ENCODE measurements at regions not wholly inside any gene's neighbourhood (a gene's known extent, or its start where the extent isn't known, plus 50 kb on each side); places are given as distances from the start of the nearest gene placed in this dataset.
"Not testable (repeated sequence)": the region's sequence is repeated elsewhere in the genome, so short reads cannot be mapped to it uniquely, and the experiment has no call there.

GRCh38 chr17:54626146-54626703 lies 274.4 kb upstream of the TOM1L1 start:
- Histone ChIP-seq H3K4me1 (ENCODE audit: insufficient read depth, low read length, poor library complexity, severe bottlenecking) (no peaks in the 10 kb centered on the region), H2AFZ (ENCODE audit: low read length) (no peak overlapping the region), H3K9me3 (ENCODE audit: low read length) (no peaks in the 10 kb centered on the region), H4K20me1 (ENCODE audit: insufficient read depth, low read length) (no peaks in the 10 kb centered on the region), H3K9me2 (ENCODE audit: insufficient read depth, low read length) (no peaks in the 10 kb centered on the region), H3K27ac (ENCODE audit: low read depth, low read length, poor library complexity, severe bottlenecking) (no peak overlapping the region), H3K4me2 (ENCODE audit: low read length) (no peak overlapping the region), H3K79me2 (ENCODE audit: insufficient read depth, low read depth, low read length) (no peaks in the 10 kb centered on the region), H3K4me3 (ENCODE audit: low read depth, low read length, poor library complexity, severe bottlenecking) (no peak overlapping the region), H3K36me3 (ENCODE audit: insufficient read depth, low read length) (no peaks in the 10 kb centered on the region)
- no peak for TF ChIP-seq CTCF (conservative IDR thresholded peaks at IDR 0.05; ENCODE audit: low read length)
- TF ChIP-seq EZH2phosphoT487 (IDR thresholded peaks at IDR 0.05; ENCODE audit: borderline replicate concordance, low read depth, low read length), result no peak
- DNase-seq (ENCODE audit: low spot score), result no peak
- intact Hi-C loops (cut with micrococcal nuclease; ENCODE audit: unreplicated experiment), result no loop called here
- ChIA-PET POLR2A (no interaction called here), CTCF (ENCODE audit: unreplicated experiment) (no interaction called here)
- BruUV-seq (replicated peaks), result no TSS peak

GRCh38 chr17:54639426-54639825 lies 261.2 kb upstream of the TOM1L1 start:
- H3K4me1 ChIP-seq (ENCODE audit: insufficient read depth, low read length, poor library complexity, severe bottlenecking); H3K9me2 ChIP-seq (ENCODE audit: insufficient read depth, low read length); H3K4me3 ChIP-seq (ENCODE audit: low read depth, low read length, poor library complexity, severe bottlenecking); intact Hi-C loops (cut with micrococcal nuclease; ENCODE audit: unreplicated experiment); DNase-seq (ENCODE audit: low spot score); H3K36me3 ChIP-seq (ENCODE audit: insufficient read depth, low read length); H3K9me3 ChIP-seq (ENCODE audit: low read length); H3K79me2 ChIP-seq (ENCODE audit: insufficient read depth, low read depth, low read length); H3K27ac ChIP-seq (ENCODE audit: low read depth, low read length, poor library complexity, severe bottlenecking); BruUV-seq (replicated peaks); H3K4me2 ChIP-seq (ENCODE audit: low read length); H4K20me1 ChIP-seq (ENCODE audit: insufficient read depth, low read length); POLR2A ChIA-PET; CTCF ChIA-PET (ENCODE audit: unreplicated experiment); H2AFZ ChIP-seq (ENCODE audit: low read length): not testable (repeated sequence)

GRCh38 chr17:54662978-54663876 lies 237.4 kb upstream of the TOM1L1 start:
- intact Hi-C loops (cut with micrococcal nuclease; ENCODE audit: unreplicated experiment), result no loop called here
- no peaks in the 10 kb centered on the region for H3K9me2 ChIP-seq (ENCODE audit: insufficient read depth, low read length)
- POLR2A ChIA-PET, result no interaction called here
- CTCF ChIA-PET (ENCODE audit: unreplicated experiment), result no interaction called here
- H3K79me2 ChIP-seq (ENCODE audit: insufficient read depth, low read depth, low read length), result no peaks in the 10 kb centered on the region
- no peak overlapping the region for H2AFZ ChIP-seq (ENCODE audit: low read length)
- no peak for DNase-seq (ENCODE audit: low spot score)
- H3K4me1 ChIP-seq (ENCODE audit: insufficient read depth, low read length, poor library complexity, severe bottlenecking), result no peaks in the 10 kb centered on the region
- H3K36me3 ChIP-seq (ENCODE audit: insufficient read depth, low read length), result no peaks in the 10 kb centered on the region
- no peak overlapping the region for H3K4me2 ChIP-seq (ENCODE audit: low read length)
- no peak overlapping the region for H3K27ac ChIP-seq (ENCODE audit: low read depth, low read length, poor library complexity, severe bottlenecking)
- no TSS peak for BruUV-seq (replicated peaks)
- H3K9me3 ChIP-seq (ENCODE audit: low read length), result no peaks in the 10 kb centered on the region
- TF ChIP-seq EZH2phosphoT487 (IDR thresholded peaks at IDR 0.05; ENCODE audit: borderline replicate concordance, low read depth, low read length), result no peak
- no peak for TF ChIP-seq CTCF (conservative IDR thresholded peaks at IDR 0.05; ENCODE audit: low read length)
- H3K4me3 ChIP-seq (ENCODE audit: low read depth, low read length, poor library complexity, severe bottlenecking), result no peak overlapping the region
- no peaks in the 10 kb centered on the region for H4K20me1 ChIP-seq (ENCODE audit: insufficient read depth, low read length)
